ENCODE measurements at regions not wholly inside any gene's neighbourhood (a gene's known extent, or its start where the extent isn't known, plus 50 kb on each side); places are given as distances from the start of the nearest gene placed in this dataset.

GRCh38 chr9:94166236-94166975 lies 82.1 kb downstream of the PTPDC1 start:
- H3K4me1 Mint-ChIP-seq = peaks cover 33 to 61% (median 58%) of the 10 kb centered on the region in 7 donors
- peaks cover 0 to 2% (median 0%) of the 10 kb centered on the region in 5 donors for H3K36me3 Mint-ChIP-seq
- H3K27me3 ChIP-seq (ENCODE audit: control insufficient read depth in 2 of 2, insufficient read depth in 2 of 2, low read length in 2 of 2) = no peaks in the 10 kb centered on the region
- no peaks in the 10 kb centered on the region for H3K9me3 ChIP-seq (ENCODE audit: control insufficient read depth in 2 of 3, low read length in 3 of 3)
- peak overlapping the region; percentile 84 to 96 (median 88) for H3K4me3 Mint-ChIP-seq
- H3K4me3 ChIP-seq (ENCODE audit: low read length) = peak overlapping the region; percentile 82
- ChIA-PET CTCF (interaction anchor here (0.6 to 1.8 kb wide), 2 partner anchors 12 to 17 kb away, joined by 3 to 4 read pairs; no protein-coding TSS in a partner anchor), POLR2A (interaction anchor here (1.1 to 2.5 kb wide), 2 partner anchors 9 to 12 kb away, joined by 5 to 12 read pairs; no protein-coding TSS in a partner anchor)
- no peaks in the 10 kb centered on the region for H3K36me3 ChIP-seq (ENCODE audit: control insufficient read depth in 2 of 3, insufficient read depth in 3 of 3, low read length in 3 of 3)
- DNase-seq (peak; percentile 81 to 96 (median 92)), ATAC-seq (peak; percentile 72)
- H3K27me3 Mint-ChIP-seq = no peaks in the 10 kb centered on the region
- peaks cover 0 to 2% (median 0%) of the 10 kb centered on the region in 11 donors for H3K9me3 Mint-ChIP-seq
- H3K27ac ChIP-seq (ENCODE audit: low read depth, low read length) = peak overlapping the region; percentile 100
- H3K27ac Mint-ChIP-seq = peak overlapping the region; percentile 79 to 97 (median 91)
- peaks cover 37 to 38% of the 10 kb centered on the region in 2 donors for H3K4me1 ChIP-seq (ENCODE audit: control insufficient read depth in 2 of 2, insufficient read depth in 2 of 2, low read length in 2 of 2)
- intact Hi-C loops (cut with micrococcal nuclease) = loop anchor here (1.0 to 10.0 kb wide), 20 partner anchors 12 to 1842 kb away; partner anchors contain the start of genes CENPP (in 2 of the 2), ERCC6L2 (in 2 of the 2), FAM120AOS (in 2 of the 2) and IPPK (in 2 of the 2)

DNA sequence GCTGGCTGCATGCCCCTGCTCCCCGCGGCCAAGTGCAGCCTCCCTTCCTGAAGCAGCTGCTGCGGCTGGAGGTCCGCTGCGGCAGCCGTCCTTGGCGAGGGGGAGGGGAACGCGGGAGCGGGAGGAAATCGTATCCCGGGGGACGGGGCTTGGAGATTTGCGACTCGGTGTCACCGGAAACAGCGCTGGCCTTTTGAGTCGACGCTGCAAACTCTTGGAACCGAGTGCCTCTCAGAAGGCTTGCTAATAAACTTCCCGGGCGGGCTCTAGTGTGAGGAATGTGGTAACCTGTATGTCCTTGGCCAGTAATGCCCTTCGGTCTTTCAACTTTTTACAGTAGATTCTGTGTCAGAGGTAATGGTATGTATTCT lies 82.7 kb downstream of the PTPDC1 start:
- Histone ChIP-seq H3K9me3 (ENCODE audit: control insufficient read depth in 2 of 3, low read length in 3 of 3) (no peaks in the 10 kb centered on the region), H3K27ac (ENCODE audit: low read depth, low read length) (peak overlapping the region; percentile 100), H3K4me1 (ENCODE audit: control insufficient read depth in 2 of 2, insufficient read depth in 2 of 2, low read length in 2 of 2) (peaks cover 37 to 38% of the 10 kb centered on the region in 2 donors), H3K4me3 (ENCODE audit: low read length) (peak overlapping the region; percentile 82), H3K27me3 (ENCODE audit: control insufficient read depth in 2 of 2, insufficient read depth in 2 of 2, low read length in 2 of 2) (no peaks in the 10 kb centered on the region), H3K36me3 (ENCODE audit: control insufficient read depth in 2 of 3, insufficient read depth in 3 of 3, low read length in 3 of 3) (no peaks in the 10 kb centered on the region)
- peaks cover 0 to 2% (median 0%) of the 10 kb centered on the region in 11 donors for H3K9me3 Mint-ChIP-seq
- POLR2A ChIA-PET = interaction anchor here (2.5 kb wide), 1 partner anchor 13 kb away, joined by 12 read pairs; no protein-coding TSS in a partner anchor
- peak overlapping the region; percentile 84 to 96 (median 88) for H3K4me3 Mint-ChIP-seq
- CTCF ChIA-PET = no interaction called here
- H3K27ac Mint-ChIP-seq = peak overlapping the region; percentile 57 to 97 (median 90)
- DNase-seq (no peak), ATAC-seq (no peak)
- H3K36me3 Mint-ChIP-seq = peaks cover 0 to 2% (median 0%) of the 10 kb centered on the region in 5 donors
- H3K27me3 Mint-ChIP-seq = no peaks in the 10 kb centered on the region
- intact Hi-C loops (cut with micrococcal nuclease) = loop anchor here (1.0 to 10.0 kb wide), 20 partner anchors 13 to 1842 kb away; partner anchors contain the start of genes CENPP (in 2 of the 2), ERCC6L2 (in 2 of the 2), FAM120AOS (in 2 of the 2) and IPPK (in 2 of the 2)
- H3K4me1 Mint-ChIP-seq = peaks cover 37 to 67% (median 60%) of the 10 kb centered on the region in 7 donors

DNA sequence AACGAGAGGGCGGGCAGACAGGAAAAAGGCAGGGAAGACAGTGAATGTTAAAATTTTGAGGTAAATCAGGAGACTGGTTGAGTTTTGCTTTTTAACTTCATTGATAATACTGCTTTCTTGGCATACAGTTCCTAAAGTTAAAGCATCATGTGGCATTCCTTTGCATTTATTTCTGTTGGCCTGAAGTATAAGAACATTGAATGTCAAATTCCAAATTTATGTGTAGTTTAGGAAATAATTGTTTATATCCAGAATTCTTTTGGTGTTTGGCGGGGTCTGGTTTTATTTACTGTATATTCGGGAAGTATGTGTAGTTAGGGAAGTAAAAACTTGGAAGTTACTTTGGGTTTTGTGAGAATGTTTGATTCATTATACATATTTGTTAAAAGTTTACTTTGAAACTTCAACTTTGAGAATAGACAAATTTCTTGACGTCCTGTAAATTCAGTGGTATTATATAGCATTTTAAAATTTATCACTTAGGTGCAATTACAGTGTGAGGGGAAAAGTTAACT lies 83.2 kb downstream of the PTPDC1 start:
- intact Hi-C loops (cut with micrococcal nuclease) = loop anchor here (2.0 to 10.0 kb wide), 13 partner anchors 13 to 1843 kb away; partner anchors contain the start of genes CENPP (in 2 of the 2), ERCC6L2 (in 2 of the 2), FAM120AOS (in 2 of the 2) and NOL8 (in 2 of the 2)
- Mint-ChIP-seq H3K27me3 (no peaks in the 10 kb centered on the region), H3K27ac (peak overlapping the region; percentile 57 to 97 (median 90)), H3K9me3 (peaks cover 0 to 3% (median 0%) of the 10 kb centered on the region in 11 donors), H3K4me1 (peaks cover 41 to 72% (median 65%) of the 10 kb centered on the region in 7 donors), H3K4me3 (peak overlapping the region; percentile 84 to 96 (median 88)), H3K36me3 (peaks cover 0 to 2% (median 0%) of the 10 kb centered on the region in 5 donors)
- Histone ChIP-seq H3K27ac (ENCODE audit: low read depth, low read length) (peak overlapping the region; percentile 100), H3K27me3 (ENCODE audit: control insufficient read depth in 2 of 2, insufficient read depth in 2 of 2, low read length in 2 of 2) (no peaks in the 10 kb centered on the region), H3K4me1 (ENCODE audit: control insufficient read depth in 2 of 2, insufficient read depth in 2 of 2, low read length in 2 of 2) (peaks cover 37 to 38% of the 10 kb centered on the region in 2 donors), H3K9me3 (ENCODE audit: control insufficient read depth in 2 of 3, low read length in 3 of 3) (no peaks in the 10 kb centered on the region), H3K4me3 (ENCODE audit: low read length) (peak overlapping the region; percentile 82), H3K36me3 (ENCODE audit: control insufficient read depth in 2 of 3, insufficient read depth in 3 of 3, low read length in 3 of 3) (no peaks in the 10 kb centered on the region)
- POLR2A ChIA-PET = interaction anchor here (1.1 kb wide), 1 partner anchor 14 kb away, joined by 3 read pairs; no protein-coding TSS in a partner anchor
- ATAC-seq (no peak), DNase-seq (no peak)
- CTCF ChIA-PET = no interaction called here

- H3K4me1 ChIP-seq (ENCODE audit: control insufficient read depth in 2 of 2, insufficient read depth in 2 of 2, low read length in 2 of 2) = peaks cover 45 to 46% of the 10 kb centered on the region in 2 donors
- DNase-seq (no peak), ATAC-seq (no peak)
- H3K9me3 ChIP-seq (ENCODE audit: control insufficient read depth in 2 of 3, low read length in 3 of 3) = no peaks in the 10 kb centered on the region
- H3K9me3 Mint-ChIP-seq = peaks cover 0 to 4% (median 0%) of the 10 kb centered on the region in 11 donors
- no peaks in the 10 kb centered on the region for H3K27me3 ChIP-seq (ENCODE audit: control insufficient read depth in 2 of 2, insufficient read depth in 2 of 2, low read length in 2 of 2)
- H3K36me3 ChIP-seq (ENCODE audit: control insufficient read depth in 2 of 3, insufficient read depth in 3 of 3, low read length in 3 of 3) = peaks cover 0 to 3% (median 0%) of the 10 kb centered on the region in 3 experiments
- H3K27ac Mint-ChIP-seq = peak overlapping the region in 8 of 9 donors; percentile 57 to 97 (median 86)
- H3K4me1 Mint-ChIP-seq = peaks cover 48 to 81% (median 75%) of the 10 kb centered on the region in 7 donors
- intact Hi-C loops (cut with micrococcal nuclease) = loop anchor here (5.0 to 10.0 kb wide), 8 partner anchors 206 to 1844 kb away; partner anchors contain the start of genes ERCC6L2 (in 2 of the 2), BICD2 (in 1 of the 2), CENPP (in 1 of the 2) and FANCC (in 1 of the 2)
- no peaks in the 10 kb centered on the region for H3K27me3 Mint-ChIP-seq
- POLR2A ChIA-PET = interaction anchor here (1.1 kb wide), 1 partner anchor 13 kb away, joined by 3 read pairs; no protein-coding TSS in a partner anchor
- peaks cover 0 to 5% (median 0%) of the 10 kb centered on the region in 5 donors for H3K36me3 Mint-ChIP-seq
- H3K4me3 Mint-ChIP-seq = peak overlapping the region; percentile 84 to 96 (median 88)
- peak overlapping the region; percentile 82 for H3K4me3 ChIP-seq (ENCODE audit: low read length)
- CTCF ChIA-PET = no interaction called here
- peak overlapping the region; percentile 100 for H3K27ac ChIP-seq (ENCODE audit: low read depth, low read length)
Measured at GRCh38 chr9:94168203-94169000, 84.1 kb downstream of the PTPDC1 start.

GRCh38 chr9:94169968-94170367 lies 85.7 kb downstream of the PTPDC1 start:
- Histone ChIP-seq H3K36me3 (ENCODE audit: control insufficient read depth in 2 of 3, insufficient read depth in 3 of 3, low read length in 3 of 3) (peaks cover 0 to 15% (median 0%) of the 10 kb centered on the region in 3 experiments), H3K9me3 (ENCODE audit: control insufficient read depth in 2 of 3, low read length in 3 of 3) (no peaks in the 10 kb centered on the region), H3K4me1 (ENCODE audit: control insufficient read depth in 2 of 2, insufficient read depth in 2 of 2, low read length in 2 of 2) (peaks cover 53 to 54% of the 10 kb centered on the region in 2 donors), H3K27ac (ENCODE audit: low read depth, low read length) (peak overlapping the region; percentile 100), H3K27me3 (ENCODE audit: control insufficient read depth in 2 of 2, insufficient read depth in 2 of 2, low read length in 2 of 2) (no peaks in the 10 kb centered on the region), H3K4me3 (ENCODE audit: low read length) (no peak overlapping the region)
- Mint-ChIP-seq H3K4me3 (peak overlapping the region in 7 of 10 donors; percentile 1 to 84 (median 61)), H3K36me3 (peaks cover 0 to 9% (median 0%) of the 10 kb centered on the region in 5 donors), H3K27ac (peak overlapping the region in 8 of 9 donors; percentile 19 to 92 (median 66)), H3K9me3 (peaks cover 0 to 4% (median 0%) of the 10 kb centered on the region in 11 donors), H3K27me3 (no peaks in the 10 kb centered on the region), H3K4me1 (peaks cover 51 to 89% (median 80%) of the 10 kb centered on the region in 7 donors)
- DNase-seq (no peak), ATAC-seq (no peak)
- CTCF ChIA-PET = interaction anchor here (0.6 kb wide), 1 partner anchor 43 kb away, joined by 3 read pairs; no protein-coding TSS in a partner anchor
- POLR2A ChIA-PET = no interaction called here
- intact Hi-C loops (cut with micrococcal nuclease) = loop anchor here (5.0 to 10.0 kb wide), 8 partner anchors 205 to 1845 kb away; partner anchors contain the start of genes ERCC6L2 (in 2 of the 2), BICD2 (in 1 of the 2), CENPP (in 1 of the 2) and FANCC (in 1 of the 2)
